ENCODE measurements at regions not wholly inside any gene's neighbourhood (a gene's known extent, or its start where the extent isn't known, plus 50 kb on each side); places are given as distances from the start of the nearest gene placed in this dataset.

DNA sequence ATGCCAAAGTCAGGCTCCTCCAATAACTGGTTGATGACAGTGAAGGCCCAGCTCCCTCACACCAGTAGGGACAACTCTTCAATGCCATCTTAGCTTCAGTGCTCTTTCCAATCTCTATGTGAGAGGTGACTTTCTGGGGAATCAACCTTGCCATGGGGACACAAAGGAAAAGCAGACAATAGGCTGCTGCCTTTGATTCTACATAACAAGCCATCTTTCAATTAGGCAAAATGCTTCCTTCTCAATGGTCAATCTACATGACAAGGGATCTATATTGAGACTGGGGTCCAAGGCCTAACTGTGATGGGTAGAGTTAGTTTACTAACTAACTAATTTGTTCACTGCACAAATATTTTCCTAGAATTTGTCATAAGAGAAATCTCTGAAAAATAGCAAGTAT lies 1417.5 kb upstream of the SEL1L start:
- Histone ChIP-seq H4K20me1 (replicated peaks; ENCODE audit: insufficient read depth) (no peaks in the 10 kb centered on the region), H2AFZ (no peak overlapping the region), H3K9me2 (ENCODE audit: insufficient read depth) (peaks cover 3% of the 10 kb centered on the region; the same call in 1 of the 2 replicates), H3K27ac (ENCODE audit: low read depth) (no peak overlapping the region), H3K4me1 (ENCODE audit: insufficient read depth) (peaks cover 12% of the 10 kb centered on the region), H3K27me3 (ENCODE audit: insufficient read depth) (no peaks in the 10 kb centered on the region), H3K36me3 (ENCODE audit: insufficient read depth) (no peaks in the 10 kb centered on the region), H3K79me2 (replicated peaks; ENCODE audit: insufficient read depth) (no peaks in the 10 kb centered on the region), H3K4me3 (0 out of 2 replicates have a peak overlapping the region, but pooled peaks have one; percentile 1), H3F3A (replicated peaks; ENCODE audit: low read depth) (no peaks in the 10 kb centered on the region), H3K4me2 (peak overlapping the region; percentile 8)
- Mint-ChIP-seq H3K9me3 (peaks cover 3% of the 10 kb centered on the region; the same call in 2 of the 3 replicates), H3K36me3 (ENCODE audit: low read depth) (0 out of 3 replicates have a peak, but pooled peaks cover 3% of the 10 kb centered on the region), H3K27me3 (ENCODE audit: insufficient read depth, low read depth, poor library complexity) (peaks cover 5% of the 10 kb centered on the region), H3K4me3 (no peak overlapping the region), H3K4me1 (peaks cover 13% of the 10 kb centered on the region), H3K27ac (no peak overlapping the region)
- peak; percentile 79 for ATAC-seq
- DNase-seq (ENCODE audit: low spot score), result peak; percentile 59
- TF ChIP-seq, protein P1, sequence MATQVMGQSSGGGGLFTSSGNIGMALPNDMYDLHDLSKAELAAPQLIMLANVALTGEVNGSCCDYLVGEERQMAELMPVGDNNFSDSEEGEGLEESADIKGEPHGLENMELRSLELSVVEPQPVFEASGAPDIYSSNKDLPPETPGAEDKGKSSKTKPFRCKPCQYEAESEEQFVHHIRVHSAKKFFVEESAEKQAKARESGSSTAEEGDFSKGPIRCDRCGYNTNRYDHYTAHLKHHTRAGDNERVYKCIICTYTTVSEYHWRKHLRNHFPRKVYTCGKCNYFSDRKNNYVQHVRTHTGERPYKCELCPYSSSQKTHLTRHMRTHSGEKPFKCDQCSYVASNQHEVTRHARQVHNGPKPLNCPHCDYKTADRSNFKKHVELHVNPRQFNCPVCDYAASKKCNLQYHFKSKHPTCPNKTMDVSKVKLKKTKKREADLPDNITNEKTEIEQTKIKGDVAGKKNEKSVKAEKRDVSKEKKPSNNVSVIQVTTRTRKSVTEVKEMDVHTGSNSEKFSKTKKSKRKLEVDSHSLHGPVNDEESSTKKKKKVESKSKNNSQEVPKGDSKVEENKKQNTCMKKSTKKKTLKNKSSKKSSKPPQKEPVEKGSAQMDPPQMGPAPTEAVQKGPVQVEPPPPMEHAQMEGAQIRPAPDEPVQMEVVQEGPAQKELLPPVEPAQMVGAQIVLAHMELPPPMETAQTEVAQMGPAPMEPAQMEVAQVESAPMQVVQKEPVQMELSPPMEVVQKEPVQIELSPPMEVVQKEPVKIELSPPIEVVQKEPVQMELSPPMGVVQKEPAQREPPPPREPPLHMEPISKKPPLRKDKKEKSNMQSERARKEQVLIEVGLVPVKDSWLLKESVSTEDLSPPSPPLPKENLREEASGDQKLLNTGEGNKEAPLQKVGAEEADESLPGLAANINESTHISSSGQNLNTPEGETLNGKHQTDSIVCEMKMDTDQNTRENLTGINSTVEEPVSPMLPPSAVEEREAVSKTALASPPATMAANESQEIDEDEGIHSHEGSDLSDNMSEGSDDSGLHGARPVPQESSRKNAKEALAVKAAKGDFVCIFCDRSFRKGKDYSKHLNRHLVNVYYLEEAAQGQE (IDR thresholded peaks at IDR 0.05; ENCODE audit: unreplicated experiment), result no peak
- no peak for TF ChIP-seq JUNB (IDR thresholded peaks at IDR 0.05; ENCODE audit: unreplicated experiment)
- TF ChIP-seq, protein P2, sequence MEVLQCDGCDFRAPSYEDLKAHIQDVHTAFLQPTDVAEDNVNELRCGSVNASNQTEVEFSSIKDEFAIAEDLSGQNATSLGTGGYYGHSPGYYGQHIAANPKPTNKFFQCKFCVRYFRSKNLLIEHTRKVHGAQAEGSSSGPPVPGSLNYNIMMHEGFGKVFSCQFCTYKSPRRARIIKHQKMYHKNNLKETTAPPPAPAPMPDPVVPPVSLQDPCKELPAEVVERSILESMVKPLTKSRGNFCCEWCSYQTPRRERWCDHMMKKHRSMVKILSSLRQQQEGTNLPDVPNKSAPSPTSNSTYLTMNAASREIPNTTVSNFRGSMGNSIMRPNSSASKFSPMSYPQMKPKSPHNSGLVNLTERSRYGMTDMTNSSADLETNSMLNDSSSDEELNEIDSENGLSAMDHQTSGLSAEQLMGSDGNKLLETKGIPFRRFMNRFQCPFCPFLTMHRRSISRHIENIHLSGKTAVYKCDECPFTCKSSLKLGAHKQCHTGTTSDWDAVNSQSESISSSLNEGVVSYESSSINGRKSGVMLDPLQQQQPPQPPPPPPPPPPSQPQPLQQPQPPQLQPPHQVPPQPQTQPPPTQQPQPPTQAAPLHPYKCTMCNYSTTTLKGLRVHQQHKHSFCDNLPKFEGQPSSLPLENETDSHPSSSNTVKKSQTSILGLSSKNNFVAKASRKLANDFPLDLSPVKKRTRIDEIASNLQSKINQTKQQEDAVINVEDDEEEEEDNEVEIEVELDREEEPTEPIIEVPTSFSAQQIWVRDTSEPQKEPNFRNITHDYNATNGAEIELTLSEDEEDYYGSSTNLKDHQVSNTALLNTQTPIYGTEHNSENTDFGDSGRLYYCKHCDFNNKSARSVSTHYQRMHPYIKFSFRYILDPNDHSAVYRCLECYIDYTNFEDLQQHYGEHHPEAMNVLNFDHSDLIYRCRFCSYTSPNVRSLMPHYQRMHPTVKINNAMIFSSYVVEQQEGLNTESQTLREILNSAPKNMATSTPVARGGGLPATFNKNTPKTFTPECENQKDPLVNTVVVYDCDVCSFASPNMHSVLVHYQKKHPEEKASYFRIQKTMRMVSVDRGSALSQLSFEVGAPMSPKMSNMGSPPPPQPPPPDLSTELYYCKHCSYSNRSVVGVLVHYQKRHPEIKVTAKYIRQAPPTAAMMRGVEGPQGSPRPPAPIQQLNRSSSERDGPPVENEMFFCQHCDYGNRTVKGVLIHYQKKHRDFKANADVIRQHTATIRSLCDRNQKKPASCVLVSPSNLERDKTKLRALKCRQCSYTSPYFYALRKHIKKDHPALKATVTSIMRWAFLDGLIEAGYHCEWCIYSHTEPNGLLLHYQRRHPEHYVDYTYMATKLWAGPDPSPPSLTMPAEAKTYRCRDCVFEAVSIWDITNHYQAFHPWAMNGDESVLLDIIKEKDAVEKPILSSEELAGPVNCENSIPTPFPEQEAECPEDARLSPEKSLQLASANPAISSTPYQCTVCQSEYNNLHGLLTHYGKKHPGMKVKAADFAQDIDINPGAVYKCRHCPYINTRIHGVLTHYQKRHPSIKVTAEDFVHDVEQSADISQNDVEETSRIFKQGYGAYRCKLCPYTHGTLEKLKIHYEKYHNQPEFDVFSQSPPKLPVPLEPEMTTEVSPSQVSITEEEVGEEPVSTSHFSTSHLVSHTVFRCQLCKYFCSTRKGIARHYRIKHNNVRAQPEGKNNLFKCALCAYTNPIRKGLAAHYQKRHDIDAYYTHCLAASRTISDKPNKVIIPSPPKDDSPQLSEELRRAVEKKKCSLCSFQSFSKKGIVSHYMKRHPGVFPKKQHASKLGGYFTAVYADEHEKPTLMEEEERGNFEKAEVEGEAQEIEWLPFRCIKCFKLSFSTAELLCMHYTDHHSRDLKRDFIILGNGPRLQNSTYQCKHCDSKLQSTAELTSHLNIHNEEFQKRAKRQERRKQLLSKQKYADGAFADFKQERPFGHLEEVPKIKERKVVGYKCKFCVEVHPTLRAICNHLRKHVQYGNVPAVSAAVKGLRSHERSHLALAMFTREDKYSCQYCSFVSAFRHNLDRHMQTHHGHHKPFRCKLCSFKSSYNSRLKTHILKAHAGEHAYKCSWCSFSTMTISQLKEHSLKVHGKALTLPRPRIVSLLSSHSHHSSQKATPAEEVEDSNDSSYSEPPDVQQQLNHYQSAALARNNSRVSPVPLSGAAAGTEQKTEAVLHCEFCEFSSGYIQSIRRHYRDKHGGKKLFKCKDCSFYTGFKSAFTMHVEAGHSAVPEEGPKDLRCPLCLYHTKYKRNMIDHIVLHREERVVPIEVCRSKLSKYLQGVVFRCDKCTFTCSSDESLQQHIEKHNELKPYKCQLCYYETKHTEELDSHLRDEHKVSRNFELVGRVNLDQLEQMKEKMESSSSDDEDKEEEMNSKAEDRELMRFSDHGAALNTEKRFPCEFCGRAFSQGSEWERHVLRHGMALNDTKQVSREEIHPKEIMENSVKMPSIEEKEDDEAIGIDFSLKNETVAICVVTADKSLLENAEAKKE (CRISPR knock-in tag; IDR thresholded peaks at IDR 0.05), result peak; percentile 87
- no peak for TF ChIP-seq EZH2 (IDR thresholded peaks at IDR 0.05; ENCODE audit: low read depth, unreplicated experiment)
- TF ChIP-seq EZH2phosphoT487 (IDR thresholded peaks at IDR 0.05; ENCODE audit: unreplicated experiment), result no peak
- no peak for TF ChIP-seq POLR2AphosphoS5 (IDR thresholded peaks at IDR 0.05; ENCODE audit: low read depth)
- no peak for TF ChIP-seq CREB1 (CRISPR knock-in tag; IDR thresholded peaks at IDR 0.05; ENCODE audit: low read depth)
- TF ChIP-seq, protein P3, sequence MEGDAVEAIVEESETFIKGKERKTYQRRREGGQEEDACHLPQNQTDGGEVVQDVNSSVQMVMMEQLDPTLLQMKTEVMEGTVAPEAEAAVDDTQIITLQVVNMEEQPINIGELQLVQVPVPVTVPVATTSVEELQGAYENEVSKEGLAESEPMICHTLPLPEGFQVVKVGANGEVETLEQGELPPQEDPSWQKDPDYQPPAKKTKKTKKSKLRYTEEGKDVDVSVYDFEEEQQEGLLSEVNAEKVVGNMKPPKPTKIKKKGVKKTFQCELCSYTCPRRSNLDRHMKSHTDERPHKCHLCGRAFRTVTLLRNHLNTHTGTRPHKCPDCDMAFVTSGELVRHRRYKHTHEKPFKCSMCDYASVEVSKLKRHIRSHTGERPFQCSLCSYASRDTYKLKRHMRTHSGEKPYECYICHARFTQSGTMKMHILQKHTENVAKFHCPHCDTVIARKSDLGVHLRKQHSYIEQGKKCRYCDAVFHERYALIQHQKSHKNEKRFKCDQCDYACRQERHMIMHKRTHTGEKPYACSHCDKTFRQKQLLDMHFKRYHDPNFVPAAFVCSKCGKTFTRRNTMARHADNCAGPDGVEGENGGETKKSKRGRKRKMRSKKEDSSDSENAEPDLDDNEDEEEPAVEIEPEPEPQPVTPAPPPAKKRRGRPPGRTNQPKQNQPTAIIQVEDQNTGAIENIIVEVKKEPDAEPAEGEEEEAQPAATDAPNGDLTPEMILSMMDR (conservative IDR thresholded peaks at IDR 0.05; ENCODE audit: low read depth in 2 of 2), result no peak
- TF ChIP-seq ZNF114 (CRISPR knock-in tag; IDR thresholded peaks at IDR 0.05), result no peak
- no peak for TF ChIP-seq STAT1 (IDR thresholded peaks at IDR 0.05; ENCODE audit: unreplicated experiment)
- TF ChIP-seq, protein P4, sequence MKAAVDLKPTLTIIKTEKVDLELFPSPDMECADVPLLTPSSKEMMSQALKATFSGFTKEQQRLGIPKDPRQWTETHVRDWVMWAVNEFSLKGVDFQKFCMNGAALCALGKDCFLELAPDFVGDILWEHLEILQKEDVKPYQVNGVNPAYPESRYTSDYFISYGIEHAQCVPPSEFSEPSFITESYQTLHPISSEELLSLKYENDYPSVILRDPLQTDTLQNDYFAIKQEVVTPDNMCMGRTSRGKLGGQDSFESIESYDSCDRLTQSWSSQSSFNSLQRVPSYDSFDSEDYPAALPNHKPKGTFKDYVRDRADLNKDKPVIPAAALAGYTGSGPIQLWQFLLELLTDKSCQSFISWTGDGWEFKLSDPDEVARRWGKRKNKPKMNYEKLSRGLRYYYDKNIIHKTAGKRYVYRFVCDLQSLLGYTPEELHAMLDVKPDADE (IDR thresholded peaks at IDR 0.05), result no peak
- TF ChIP-seq ZNF331 (CRISPR knock-in tag; IDR thresholded peaks at IDR 0.05; ENCODE audit: low read depth), result no peak
- peak; percentile 68 for TF ChIP-seq NANOG (IDR thresholded peaks at IDR 0.05; ENCODE audit: borderline replicate concordance)

All from GM23338 (cell line).